ENCODE measurements at regions not wholly inside any gene's neighbourhood (a gene's known extent, or its start where the extent isn't known, plus 50 kb on each side); places are given as distances from the start of the nearest gene placed in this dataset.

GRCh38 chr5:158135682-158136179, 276.8 kb upstream of the CLINT1 start:
- no peak for TF ChIP-seq CBX3 (IDR thresholded peaks at IDR 0.05; ENCODE audit: borderline replicate concordance, low read depth)
- TF ChIP-seq MTA2 (IDR thresholded peaks at IDR 0.05; ENCODE audit: low read depth), result no peak
- TF ChIP-seq CUX1 (IDR thresholded peaks at IDR 0.05; ENCODE audit: insufficient replicate concordance, low read depth, low read length), result no peak
- TF ChIP-seq BCL3 (IDR thresholded peaks at IDR 0.05; ENCODE audit: borderline replicate concordance, insufficient read depth, low read depth, low read length, poor library complexity, severe bottlenecking), result no peak
- TF ChIP-seq EZH2 (IDR thresholded peaks at IDR 0.05; ENCODE audit: borderline replicate concordance, control insufficient read depth, low read depth, low read length), result no peak
- no peak for TF ChIP-seq ESRRA (IDR thresholded peaks at IDR 0.05; ENCODE audit: low read length)
- TF ChIP-seq CTCF (IDR thresholded peaks at IDR 0.05 in 2 of 3, conservative IDR thresholded peaks at IDR 0.05 in 1 of 3; ENCODE audit: control insufficient read depth in 2 of 3, extremely low read depth in 1 of 3, insufficient read depth in 1 of 3, low read depth in 3 of 3, low read length in 3 of 3), result no peak
- no peak for TF ChIP-seq CREB1 (IDR thresholded peaks at IDR 0.05; ENCODE audit: low read depth)
- TF ChIP-seq SRF (IDR thresholded peaks at IDR 0.05; ENCODE audit: low read depth in 2 of 2, low read length in 2 of 2), result no peak
